ENCODE measurements at regions not wholly inside any gene's neighbourhood (a gene's known extent, or its start where the extent isn't known, plus 50 kb on each side); places are given as distances from the start of the nearest gene placed in this dataset.

- whole genome bisulfite sequencing, result 32% methylated on average over 10 of the region's 10 CpGs
- H3K4me3 ChIP-seq, result no peak overlapping the region
- no peaks in the 10 kb centered on the region for H3K36me3 ChIP-seq
- no peak overlapping the region for H3K27ac ChIP-seq (replicated peaks in 1 of 4)
- TF ChIP-seq POLR2AphosphoS5 (IDR thresholded peaks at IDR 0.05) (no peak), POLR2A (IDR thresholded peaks at IDR 0.05; ENCODE audit: low read depth) (no peak), EP300 (IDR thresholded peaks at IDR 0.05) (no peak)
- TF ChIP-seq, protein P1, sequence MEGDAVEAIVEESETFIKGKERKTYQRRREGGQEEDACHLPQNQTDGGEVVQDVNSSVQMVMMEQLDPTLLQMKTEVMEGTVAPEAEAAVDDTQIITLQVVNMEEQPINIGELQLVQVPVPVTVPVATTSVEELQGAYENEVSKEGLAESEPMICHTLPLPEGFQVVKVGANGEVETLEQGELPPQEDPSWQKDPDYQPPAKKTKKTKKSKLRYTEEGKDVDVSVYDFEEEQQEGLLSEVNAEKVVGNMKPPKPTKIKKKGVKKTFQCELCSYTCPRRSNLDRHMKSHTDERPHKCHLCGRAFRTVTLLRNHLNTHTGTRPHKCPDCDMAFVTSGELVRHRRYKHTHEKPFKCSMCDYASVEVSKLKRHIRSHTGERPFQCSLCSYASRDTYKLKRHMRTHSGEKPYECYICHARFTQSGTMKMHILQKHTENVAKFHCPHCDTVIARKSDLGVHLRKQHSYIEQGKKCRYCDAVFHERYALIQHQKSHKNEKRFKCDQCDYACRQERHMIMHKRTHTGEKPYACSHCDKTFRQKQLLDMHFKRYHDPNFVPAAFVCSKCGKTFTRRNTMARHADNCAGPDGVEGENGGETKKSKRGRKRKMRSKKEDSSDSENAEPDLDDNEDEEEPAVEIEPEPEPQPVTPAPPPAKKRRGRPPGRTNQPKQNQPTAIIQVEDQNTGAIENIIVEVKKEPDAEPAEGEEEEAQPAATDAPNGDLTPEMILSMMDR (IDR thresholded peaks at IDR 0.05), result peak; percentile 38 to 54 (median 43)
- DNase-seq (ENCODE audit: extremely low spot score), result no peak
- intact Hi-C loops (cut with DNase I), result no loop called here
- no peaks in the 10 kb centered on the region for H3K4me1 ChIP-seq
- no peaks in the 10 kb centered on the region for H3K27me3 ChIP-seq
- H3K9me3 ChIP-seq, result no peaks in the 10 kb centered on the region
Measured at GRCh38 chr4:189124149-189124758, 816.4 kb upstream of the FRG1 start.

- Histone ChIP-seq H3K27ac (replicated peaks in 1 of 4) (no peak overlapping the region), H3K9me3 (no peaks in the 10 kb centered on the region), H3K27me3 (no peaks in the 10 kb centered on the region), H3K36me3 (no peaks in the 10 kb centered on the region), H3K4me1 (no peaks in the 10 kb centered on the region), H3K4me3 (no peak overlapping the region)
- 80% methylated on average over 4 of the region's 4 CpGs for WGBS
- TF ChIP-seq EP300 (IDR thresholded peaks at IDR 0.05) (no peak), POLR2AphosphoS5 (IDR thresholded peaks at IDR 0.05) (no peak), POLR2A (IDR thresholded peaks at IDR 0.05; ENCODE audit: low read depth) (no peak)
- TF ChIP-seq, protein P1 (IDR thresholded peaks at IDR 0.05), result no peak
- no peak for DNase-seq (ENCODE audit: extremely low spot score)
- intact Hi-C loops (cut with DNase I), result no loop called here
Measured at GRCh38 chr4:189124791-189125190, 815.9 kb upstream of the FRG1 start.

DNA sequence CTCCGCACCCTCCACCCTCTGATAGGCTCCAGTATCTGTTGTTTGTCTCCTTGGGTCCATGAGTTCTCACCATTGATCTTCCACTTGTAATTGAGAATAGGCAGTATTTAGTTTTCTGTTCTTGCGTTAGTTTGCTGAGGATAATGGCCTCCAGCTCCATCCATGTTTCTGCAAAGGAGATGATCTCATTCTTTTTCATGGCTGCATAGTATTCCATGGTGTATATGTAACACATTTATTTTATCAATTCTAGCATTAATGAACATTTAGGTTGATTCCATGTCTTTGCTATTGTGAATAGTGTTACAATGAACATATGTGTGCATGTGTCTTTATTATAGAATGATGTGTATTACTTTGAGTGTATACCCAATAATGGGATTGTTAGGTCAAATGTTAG, 814.6 kb upstream of the FRG1 start:
- DNase-seq (ENCODE audit: extremely low spot score), result no peak
- H3K9me3 ChIP-seq, result no peaks in the 10 kb centered on the region
- WGBS, result 48% methylated on average over 2 of the region's 2 CpGs
- no peak for TF ChIP-seq EP300 (IDR thresholded peaks at IDR 0.05)
- TF ChIP-seq POLR2A (IDR thresholded peaks at IDR 0.05; ENCODE audit: low read depth), result no peak
- TF ChIP-seq POLR2AphosphoS5 (IDR thresholded peaks at IDR 0.05), result no peak
- no peaks in the 10 kb centered on the region for H3K36me3 ChIP-seq
- no peaks in the 10 kb centered on the region for H3K4me1 ChIP-seq
- intact Hi-C loops (cut with DNase I), result no loop called here
- H3K27me3 ChIP-seq, result no peaks in the 10 kb centered on the region
- no peak overlapping the region for H3K27ac ChIP-seq (replicated peaks in 1 of 4)
- H3K4me3 ChIP-seq, result no peak overlapping the region

GRCh38 chr4:189128341-189128740, 812.3 kb upstream of the FRG1 start:
- Histone ChIP-seq H3K27me3 (no peaks in the 10 kb centered on the region), H3K27ac (replicated peaks in 1 of 4) (no peak overlapping the region), H3K9me3 (no peaks in the 10 kb centered on the region), H3K4me3 (no peak overlapping the region), H3K36me3 (no peaks in the 10 kb centered on the region), H3K4me1 (no peaks in the 10 kb centered on the region)
- intact Hi-C loops (cut with DNase I), result no loop called here
- TF ChIP-seq EP300 (IDR thresholded peaks at IDR 0.05) (no peak), POLR2A (IDR thresholded peaks at IDR 0.05; ENCODE audit: low read depth) (no peak), POLR2AphosphoS5 (IDR thresholded peaks at IDR 0.05) (no peak)
- TF ChIP-seq, protein P1 (IDR thresholded peaks at IDR 0.05), result no peak
- WGBS, result 88% methylated on average over 4 of the region's 4 CpGs
- no peak for DNase-seq (ENCODE audit: extremely low spot score)

DNA sequence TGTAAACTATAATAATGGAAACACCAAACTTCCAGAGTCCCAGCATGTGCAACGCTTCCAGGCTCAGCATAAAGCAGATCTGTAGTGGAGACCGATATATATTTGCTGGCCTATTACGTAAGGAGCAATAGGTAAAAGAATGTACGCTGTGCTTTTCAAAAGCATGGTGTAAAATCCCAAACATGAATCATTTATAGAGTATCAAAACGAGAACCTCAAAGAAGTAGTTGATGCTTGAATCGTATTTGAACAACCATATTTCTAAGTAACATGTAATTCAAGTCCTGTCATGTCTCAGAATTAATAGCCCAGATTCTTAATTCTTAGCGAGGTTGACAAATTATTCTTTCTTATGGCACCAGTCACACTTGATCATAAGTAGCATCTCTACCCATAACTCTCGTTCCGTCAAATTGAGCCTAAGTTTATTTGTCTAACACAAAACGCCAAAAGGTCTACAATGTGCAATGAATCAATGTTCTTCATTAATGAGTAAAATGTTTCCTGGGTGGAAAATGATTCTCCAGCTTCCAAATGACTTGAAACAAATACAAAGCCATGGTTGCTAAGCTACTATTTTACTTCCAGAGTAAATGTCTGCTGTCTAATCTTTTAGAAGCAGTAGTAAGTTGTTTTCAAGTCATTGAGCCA, 811.5 kb upstream of the FRG1 start:
- WGBS, result 55% methylated on average over 10 of the region's 10 CpGs

More for the DNA sequence above, 811.5 kb upstream of the FRG1 start:
- H3K4me3 ChIP-seq, result no peak overlapping the region
- no peak for DNase-seq (ENCODE audit: extremely low spot score)
- H3K9me3 ChIP-seq, result no peaks in the 10 kb centered on the region
- H3K27ac ChIP-seq (replicated peaks in 1 of 4), result no peak overlapping the region
- intact Hi-C loops (cut with DNase I), result no loop called here
- no peaks in the 10 kb centered on the region for H3K27me3 ChIP-seq
- no peaks in the 10 kb centered on the region for H3K36me3 ChIP-seq
- H3K4me1 ChIP-seq, result no peaks in the 10 kb centered on the region
- TF ChIP-seq POLR2A (IDR thresholded peaks at IDR 0.05; ENCODE audit: low read depth) (no peak), EP300 (IDR thresholded peaks at IDR 0.05) (no peak), POLR2AphosphoS5 (IDR thresholded peaks at IDR 0.05) (no peak)
- TF ChIP-seq, protein P1 (IDR thresholded peaks at IDR 0.05), result no peak
